ENCODE measurements at regions not wholly inside any gene's neighbourhood (a gene's known extent, or its start where the extent isn't known, plus 50 kb on each side); places are given as distances from the start of the nearest gene placed in this dataset.

- H3K27me3 ChIP-seq (ENCODE audit: low read depth, low read length) = peaks cover 10% of the 10 kb centered on the region
- no peaks in the 10 kb centered on the region for H3K36me3 ChIP-seq (replicated peaks; ENCODE audit: low read depth, low read length)
- H3K4me3 ChIP-seq (ENCODE audit: low read length) = no peak overlapping the region
- no peak for TF ChIP-seq EZH2phosphoT487 (IDR thresholded peaks at IDR 0.05; ENCODE audit: low read depth)
- no peak overlapping the region for H2AFZ ChIP-seq (ENCODE audit: low read depth, low read length)
- H3K27ac ChIP-seq (ENCODE audit: low read length) = no peak overlapping the region
- H3K9ac ChIP-seq (ENCODE audit: low read length) = no peak overlapping the region
- no peaks in the 10 kb centered on the region for H4K20me1 ChIP-seq (ENCODE audit: insufficient read depth, low read length)
- 0 out of 2 replicates have a peak overlapping the region, but pooled peaks have one; percentile 1 for H3K4me2 ChIP-seq (ENCODE audit: low read length)
- H3K9me3 ChIP-seq (ENCODE audit: insufficient read depth, low read length) = no peaks in the 10 kb centered on the region
- peaks cover 39% of the 10 kb centered on the region for H3K4me1 ChIP-seq (ENCODE audit: low read length)
- H3K79me2 ChIP-seq (ENCODE audit: low read length) = no peaks in the 10 kb centered on the region
Measured at GRCh38 chr11:26042113-26042512, 289.8 kb upstream of the ANO3 start.

DNA sequence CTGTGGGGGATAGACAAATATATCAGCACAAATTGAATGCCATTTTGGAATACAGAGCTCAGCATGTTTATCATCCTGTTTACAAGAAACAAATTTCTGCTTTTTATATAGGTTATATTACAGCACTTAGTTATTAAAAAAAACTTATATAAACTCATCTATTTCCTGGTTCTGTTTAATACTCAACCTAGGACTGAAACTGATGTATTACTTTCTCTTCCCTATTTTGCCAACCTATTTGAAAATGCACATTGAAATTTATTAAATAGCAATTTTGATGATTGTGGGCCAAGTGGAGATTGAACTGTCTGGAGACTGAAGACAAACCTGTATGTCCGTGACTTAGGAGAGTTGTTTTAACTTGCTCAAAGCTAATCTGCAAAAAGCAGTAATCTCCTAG, 288.3 kb upstream of the ANO3 start:
- Histone ChIP-seq H3K4me1 (ENCODE audit: low read length) (peaks cover 24% of the 10 kb centered on the region), H3K9me3 (ENCODE audit: insufficient read depth, low read length) (no peaks in the 10 kb centered on the region), H4K20me1 (ENCODE audit: insufficient read depth, low read length) (no peaks in the 10 kb centered on the region), H3K27me3 (ENCODE audit: low read depth, low read length) (peaks cover 10% of the 10 kb centered on the region), H3K27ac (ENCODE audit: low read length) (no peak overlapping the region), H2AFZ (ENCODE audit: low read depth, low read length) (no peak overlapping the region), H3K9ac (ENCODE audit: low read length) (no peak overlapping the region), H3K79me2 (ENCODE audit: low read length) (no peaks in the 10 kb centered on the region), H3K36me3 (replicated peaks; ENCODE audit: low read depth, low read length) (no peaks in the 10 kb centered on the region), H3K4me2 (ENCODE audit: low read length) (peak overlapping the region; percentile 58), H3K4me3 (ENCODE audit: low read length) (0 out of 2 replicates have a peak overlapping the region, but pooled peaks have one; percentile 17)
- TF ChIP-seq EZH2phosphoT487 (IDR thresholded peaks at IDR 0.05; ENCODE audit: low read depth) = no peak
- TF ChIP-seq, protein P1, sequence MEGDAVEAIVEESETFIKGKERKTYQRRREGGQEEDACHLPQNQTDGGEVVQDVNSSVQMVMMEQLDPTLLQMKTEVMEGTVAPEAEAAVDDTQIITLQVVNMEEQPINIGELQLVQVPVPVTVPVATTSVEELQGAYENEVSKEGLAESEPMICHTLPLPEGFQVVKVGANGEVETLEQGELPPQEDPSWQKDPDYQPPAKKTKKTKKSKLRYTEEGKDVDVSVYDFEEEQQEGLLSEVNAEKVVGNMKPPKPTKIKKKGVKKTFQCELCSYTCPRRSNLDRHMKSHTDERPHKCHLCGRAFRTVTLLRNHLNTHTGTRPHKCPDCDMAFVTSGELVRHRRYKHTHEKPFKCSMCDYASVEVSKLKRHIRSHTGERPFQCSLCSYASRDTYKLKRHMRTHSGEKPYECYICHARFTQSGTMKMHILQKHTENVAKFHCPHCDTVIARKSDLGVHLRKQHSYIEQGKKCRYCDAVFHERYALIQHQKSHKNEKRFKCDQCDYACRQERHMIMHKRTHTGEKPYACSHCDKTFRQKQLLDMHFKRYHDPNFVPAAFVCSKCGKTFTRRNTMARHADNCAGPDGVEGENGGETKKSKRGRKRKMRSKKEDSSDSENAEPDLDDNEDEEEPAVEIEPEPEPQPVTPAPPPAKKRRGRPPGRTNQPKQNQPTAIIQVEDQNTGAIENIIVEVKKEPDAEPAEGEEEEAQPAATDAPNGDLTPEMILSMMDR (IDR thresholded peaks at IDR 0.05; ENCODE audit: low read depth, low read length) = no peak

- Histone ChIP-seq H3K4me2 (ENCODE audit: low read length) (no peak overlapping the region), H3K79me2 (ENCODE audit: low read length) (no peaks in the 10 kb centered on the region), H3K9ac (ENCODE audit: low read length) (no peak overlapping the region), H2AFZ (ENCODE audit: low read depth, low read length) (no peak overlapping the region), H3K36me3 (replicated peaks; ENCODE audit: low read depth, low read length) (no peaks in the 10 kb centered on the region), H4K20me1 (ENCODE audit: insufficient read depth, low read length) (no peaks in the 10 kb centered on the region), H3K9me3 (ENCODE audit: insufficient read depth, low read length) (no peaks in the 10 kb centered on the region), H3K4me3 (ENCODE audit: low read length) (no peak overlapping the region), H3K4me1 (ENCODE audit: low read length) (peaks cover 23% of the 10 kb centered on the region), H3K27me3 (ENCODE audit: low read depth, low read length) (peaks cover 10% of the 10 kb centered on the region), H3K27ac (ENCODE audit: low read length) (no peak overlapping the region)
- TF ChIP-seq EZH2phosphoT487 (IDR thresholded peaks at IDR 0.05; ENCODE audit: low read depth) = no peak
- TF ChIP-seq, protein P1 (IDR thresholded peaks at IDR 0.05; ENCODE audit: low read depth, low read length) = no peak
Measured at GRCh38 chr11:26044389-26044788, 287.5 kb upstream of the ANO3 start.

DNA sequence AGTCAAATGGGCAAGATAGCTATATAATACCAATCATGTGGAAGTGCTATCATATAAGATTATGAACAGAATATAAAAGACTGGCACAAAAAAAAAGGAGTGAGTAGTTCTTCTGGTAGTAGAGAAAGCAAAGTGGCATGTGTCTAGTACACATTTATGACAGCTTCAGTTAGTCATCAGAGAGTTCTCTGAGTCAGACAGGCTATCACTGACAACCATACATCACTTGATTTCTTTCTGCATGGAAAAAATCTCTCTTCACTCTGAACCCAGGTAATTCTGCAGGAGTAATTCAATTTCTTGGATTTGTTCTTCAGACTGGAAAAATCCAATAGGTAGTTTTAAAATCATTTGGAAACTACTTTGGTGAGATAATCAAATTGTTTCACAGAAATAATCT, 286.8 kb upstream of the ANO3 start:
- Histone ChIP-seq H3K79me2 (ENCODE audit: low read length) (no peaks in the 10 kb centered on the region), H3K36me3 (replicated peaks; ENCODE audit: low read depth, low read length) (no peaks in the 10 kb centered on the region), H3K9me3 (ENCODE audit: insufficient read depth, low read length) (no peaks in the 10 kb centered on the region), H3K9ac (ENCODE audit: low read length) (no peak overlapping the region), H3K27ac (ENCODE audit: low read length) (no peak overlapping the region), H3K4me2 (ENCODE audit: low read length) (no peak overlapping the region), H4K20me1 (ENCODE audit: insufficient read depth, low read length) (no peaks in the 10 kb centered on the region), H3K4me1 (ENCODE audit: low read length) (peaks cover 23% of the 10 kb centered on the region), H2AFZ (ENCODE audit: low read depth, low read length) (no peak overlapping the region), H3K27me3 (ENCODE audit: low read depth, low read length) (peaks cover 10% of the 10 kb centered on the region), H3K4me3 (ENCODE audit: low read length) (no peak overlapping the region)
- TF ChIP-seq, protein P1 (IDR thresholded peaks at IDR 0.05; ENCODE audit: low read depth, low read length) = no peak
- TF ChIP-seq EZH2phosphoT487 (IDR thresholded peaks at IDR 0.05; ENCODE audit: low read depth) = no peak

DNA sequence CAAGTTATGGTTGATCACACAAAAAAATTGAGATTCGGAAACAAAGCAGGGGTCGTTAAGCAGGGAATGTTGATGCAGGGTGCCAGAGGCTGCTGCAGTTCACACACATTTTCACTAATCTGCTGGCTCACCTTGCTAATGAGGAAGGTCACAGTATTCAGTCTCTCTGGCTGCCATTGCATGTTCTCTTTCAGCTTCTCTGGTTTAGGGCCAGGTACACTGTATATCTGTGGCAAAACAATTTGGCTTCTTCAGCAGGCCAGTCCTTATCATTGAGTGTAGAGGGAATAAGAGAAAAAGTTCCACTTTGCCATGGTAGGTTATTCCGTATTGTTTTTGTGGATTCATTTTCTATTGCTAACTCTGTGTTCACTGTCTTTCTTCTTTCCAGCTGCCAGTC, 283.7 kb upstream of the ANO3 start:
- no peaks in the 10 kb centered on the region for H3K36me3 ChIP-seq (replicated peaks; ENCODE audit: low read depth, low read length)

More for the DNA sequence above, 283.7 kb upstream of the ANO3 start:
- Histone ChIP-seq H3K4me2 (ENCODE audit: low read length) (no peak overlapping the region), H3K27me3 (ENCODE audit: low read depth, low read length) (peaks cover 10% of the 10 kb centered on the region), H3K4me1 (ENCODE audit: low read length) (peaks cover 10% of the 10 kb centered on the region), H3K27ac (ENCODE audit: low read length) (no peak overlapping the region), H3K9me3 (ENCODE audit: insufficient read depth, low read length) (no peaks in the 10 kb centered on the region), H3K4me3 (ENCODE audit: low read length) (no peak overlapping the region), H4K20me1 (ENCODE audit: insufficient read depth, low read length) (no peaks in the 10 kb centered on the region), H3K79me2 (ENCODE audit: low read length) (no peaks in the 10 kb centered on the region), H2AFZ (ENCODE audit: low read depth, low read length) (no peak overlapping the region), H3K9ac (ENCODE audit: low read length) (no peak overlapping the region)
- no peak for TF ChIP-seq EZH2phosphoT487 (IDR thresholded peaks at IDR 0.05; ENCODE audit: low read depth)
- TF ChIP-seq, protein P1 (IDR thresholded peaks at IDR 0.05; ENCODE audit: low read depth, low read length) = no peak
